Esophagus squamous epithelium (tissue), 4 donors: ENCODE measurements at regions not wholly inside any gene's neighbourhood (a gene's known extent, or its start where the extent isn't known, plus 50 kb on each side); places are given as distances from the start of the nearest gene placed in this dataset.

Experiments
- CTCF ChIP-seq, 6 experiments: fragments of 450-650 bp in 4 of 6; fragments of 200-600 bp in 2 of 6; sonication (generic) in 2 of 6; IDR thresholded peaks; one replicate each; pipeline ENCODE4 v1.5.1; 2016 to 2019; ENCODE audit warnings: antibody characterized with exemption in 6 of 6, mild to moderate bottlenecking in 4 of 6, moderate library complexity in 4 of 6
- POLR2A ChIP-seq, 4 donors: fragments of 450-650 bp; IDR thresholded peaks; one replicate each; pipeline ENCODE4 v1.6.1; 2017; ENCODE audit warnings: antibody characterized with exemption in 4 of 4, mild to moderate bottlenecking in 4 of 4, moderate library complexity in 3 of 4

GRCh38 chr1:228937351-228937750 is 202.1 kb downstream of the RHOU start:
- TF ChIP-seq POLR2A (IDR thresholded peaks at IDR 0.05), result no peak
- TF ChIP-seq CTCF (IDR thresholded peaks at IDR 0.05), result no peak
